Stimulated activated naive CD8-positive, alpha-beta T cell treated with anti-CD3 and anti-CD28 coated beads, Interleukin-15, amount 100 ng/mL, for 72 hours (primary cell): ENCODE measurements at regions not wholly inside any gene's neighbourhood (a gene's known extent, or its start where the extent isn't known, plus 50 kb on each side); places are given as distances from the start of the nearest gene placed in this dataset.
"Not testable (repeated sequence)": the region's sequence is repeated elsewhere in the genome, so short reads cannot be mapped to it uniquely, and the experiment has no call there.

Experiments used
- ATAC-seq: fragments of 150-1000 bp; cut with Tn5 transposase; 2 replicates; pipeline ENCODE4 v1.10.0; 2021; ENCODE audit warnings: mild to moderate bottlenecking, moderate library complexity
- DNase-seq, 2 donors: peaks; one replicate each; pipeline ENCODE4 v3.0.0; 2021 to 2022
- H3K27ac Mint-ChIP-seq, 2 donors: one replicate each; pipeline ENCODE4 v1.8.0; 2022; ENCODE audit warnings: mild to moderate bottlenecking in 2 of 2, mixed read lengths in 2 of 2, moderate library complexity in 2 of 2
- H3K27me3 Mint-ChIP-seq: one replicate; pipeline ENCODE4 v1.8.0; 2022; ENCODE audit warnings: mixed read lengths
- H3K4me1 Mint-ChIP-seq: one replicate; pipeline ENCODE4 v1.8.0; 2022; ENCODE audit warnings: mild to moderate bottlenecking, mixed read lengths
- H3K4me3 Mint-ChIP-seq, 2 donors: one replicate each; pipeline ENCODE4 v1.8.0; 2022; ENCODE audit warnings: mild to moderate bottlenecking in 2 of 2, mixed read lengths in 2 of 2, moderate library complexity in 1 of 2
- H3K9me3 Mint-ChIP-seq, 2 donors: one replicate each; pipeline ENCODE4 v1.8.0; 2022; ENCODE audit warnings: mixed read lengths in 2 of 2

GRCh38 chrX:138034136-138034535, 468.2 kb downstream of the ZIC3 start:
- Mint-ChIP-seq H3K27ac (no peak overlapping the region), H3K4me3 (no peak overlapping the region), H3K4me1 (no peaks in the 10 kb centered on the region), H3K9me3 (no peaks in the 10 kb centered on the region), H3K27me3 (no peaks in the 10 kb centered on the region)
- ATAC-seq (no peak), DNase-seq (no peak)

GRCh38 chrX:138037548-138037947, 471.6 kb downstream of the ZIC3 start:
- Mint-ChIP-seq H3K27me3 (no peaks in the 10 kb centered on the region), H3K4me3 (no peak overlapping the region), H3K4me1 (no peaks in the 10 kb centered on the region), H3K27ac (no peak overlapping the region), H3K9me3 (peaks cover 0 to 10% of the 10 kb centered on the region in 2 donors)
- ATAC-seq: no peak
- no peak for DNase-seq

GRCh38 chrX:138057883-138058282, 492.0 kb downstream of the ZIC3 start:
- H3K27me3 Mint-ChIP-seq: no peaks in the 10 kb centered on the region
- no peaks in the 10 kb centered on the region for H3K4me1 Mint-ChIP-seq
- H3K27ac Mint-ChIP-seq: no peak overlapping the region
- H3K9me3 Mint-ChIP-seq: no peaks in the 10 kb centered on the region
- H3K4me3 Mint-ChIP-seq: no peak overlapping the region
- DNase-seq (no peak), ATAC-seq (no peak)

- no peak for ATAC-seq
- no peaks in the 10 kb centered on the region for H3K27me3 Mint-ChIP-seq
- no peaks in the 10 kb centered on the region for H3K4me1 Mint-ChIP-seq
- no peak overlapping the region for H3K27ac Mint-ChIP-seq
- H3K9me3 Mint-ChIP-seq: no peaks in the 10 kb centered on the region
- no peak overlapping the region for H3K4me3 Mint-ChIP-seq
- no peak for DNase-seq
These were observed 493.0 kb downstream of the ZIC3 start for GRCh38 chrX:138058931-138059330.

- DNase-seq: no peak
- H3K4me3 Mint-ChIP-seq: no peak overlapping the region
- H3K4me1 Mint-ChIP-seq: no peaks in the 10 kb centered on the region
- no peaks in the 10 kb centered on the region for H3K27me3 Mint-ChIP-seq
- no peaks in the 10 kb centered on the region for H3K9me3 Mint-ChIP-seq
- no peak for ATAC-seq
- H3K27ac Mint-ChIP-seq: no peak overlapping the region
These were observed 501.5 kb downstream of the ZIC3 start for GRCh38 chrX:138067415-138067814.

- Mint-ChIP-seq H3K27me3 (no peaks in the 10 kb centered on the region), H3K4me1 (no peaks in the 10 kb centered on the region), H3K4me3 (no peak overlapping the region), H3K9me3 (no peaks in the 10 kb centered on the region), H3K27ac (no peak overlapping the region)
- no peak for ATAC-seq
- DNase-seq: no peak
These were observed 507.7 kb downstream of the ZIC3 start for GRCh38 chrX:138073626-138074025.

- Mint-ChIP-seq H3K4me3 (no peak overlapping the region), H3K27me3 (peaks cover 7% of the 10 kb centered on the region), H3K9me3 (peaks cover 0 to 7% of the 10 kb centered on the region in 2 donors), H3K27ac (no peak overlapping the region), H3K4me1 (no peaks in the 10 kb centered on the region)
- ATAC-seq (no peak), DNase-seq (no peak)
These were observed 516.3 kb downstream of the ZIC3 start for GRCh38 chrX:138082251-138082650.

GRCh38 chrX:138082896-138083295, 517.0 kb downstream of the ZIC3 start:
- no peak for DNase-seq
- Mint-ChIP-seq H3K4me3 (no peak overlapping the region), H3K27ac (no peak overlapping the region), H3K4me1 (no peaks in the 10 kb centered on the region), H3K27me3 (peaks cover 7% of the 10 kb centered on the region), H3K9me3 (peaks cover 0 to 7% of the 10 kb centered on the region in 2 donors)
- ATAC-seq: no peak

GRCh38 chrX:138110910-138111309, 545.0 kb downstream of the ZIC3 start:
- not testable (repeated sequence) for H3K4me1 Mint-ChIP-seq, H3K9me3 Mint-ChIP-seq, ATAC-seq, H3K4me3 Mint-ChIP-seq, DNase-seq, H3K27me3 Mint-ChIP-seq, H3K27ac Mint-ChIP-seq

GRCh38 chrX:138127314-138127713, 561.4 kb downstream of the ZIC3 start:
- DNase-seq (no peak), ATAC-seq (no peak)
- no peaks in the 10 kb centered on the region for H3K4me1 Mint-ChIP-seq
- no peak overlapping the region for H3K27ac Mint-ChIP-seq
- H3K27me3 Mint-ChIP-seq: no peaks in the 10 kb centered on the region
- no peak overlapping the region for H3K4me3 Mint-ChIP-seq
- no peaks in the 10 kb centered on the region for H3K9me3 Mint-ChIP-seq

GRCh38 chrX:138128027-138128671, 562.2 kb downstream of the ZIC3 start:
- no peak overlapping the region for H3K27ac Mint-ChIP-seq
- ATAC-seq: peak; percentile 66
- H3K9me3 Mint-ChIP-seq: no peaks in the 10 kb centered on the region
- H3K4me3 Mint-ChIP-seq: no peak overlapping the region
- peak in 1 of 2 donors; percentile 8 for DNase-seq
- H3K27me3 Mint-ChIP-seq: no peaks in the 10 kb centered on the region
- no peaks in the 10 kb centered on the region for H3K4me1 Mint-ChIP-seq

- ATAC-seq: no peak
- Mint-ChIP-seq H3K27ac (no peak overlapping the region), H3K4me1 (no peaks in the 10 kb centered on the region), H3K27me3 (no peaks in the 10 kb centered on the region), H3K4me3 (no peak overlapping the region), H3K9me3 (no peaks in the 10 kb centered on the region)
- DNase-seq: no peak
These were observed 560.8 kb downstream of the FGF13 start for GRCh38 chrX:138150709-138151108.

GRCh38 chrX:138157850-138158249, 553.7 kb downstream of the FGF13 start:
- ATAC-seq: no peak
- Mint-ChIP-seq H3K27ac (no peak overlapping the region), H3K4me3 (no peak overlapping the region), H3K9me3 (no peaks in the 10 kb centered on the region), H3K4me1 (no peaks in the 10 kb centered on the region), H3K27me3 (no peaks in the 10 kb centered on the region)
- DNase-seq: no peak

GRCh38 chrX:138191998-138192397, 519.5 kb downstream of the FGF13 start:
- no peaks in the 10 kb centered on the region for H3K27me3 Mint-ChIP-seq
- no peak overlapping the region for H3K27ac Mint-ChIP-seq
- DNase-seq (peak in 1 of 2 donors; percentile 0), ATAC-seq (no peak)
- H3K9me3 Mint-ChIP-seq: no peaks in the 10 kb centered on the region
- H3K4me3 Mint-ChIP-seq: no peak overlapping the region
- no peaks in the 10 kb centered on the region for H3K4me1 Mint-ChIP-seq

- Mint-ChIP-seq H3K27me3 (no peaks in the 10 kb centered on the region), H3K4me1 (no peaks in the 10 kb centered on the region), H3K27ac (no peak overlapping the region), H3K9me3 (peaks cover 5 to 9% of the 10 kb centered on the region in 2 donors), H3K4me3 (no peak overlapping the region)
- DNase-seq (no peak), ATAC-seq (no peak)
These were observed 481.8 kb downstream of the FGF13 start for GRCh38 chrX:138229718-138230117.

GRCh38 chrX:138240266-138240665, 471.3 kb downstream of the FGF13 start:
- Mint-ChIP-seq H3K9me3 (no peaks in the 10 kb centered on the region), H3K27ac (no peak overlapping the region), H3K27me3 (no peaks in the 10 kb centered on the region), H3K4me1 (no peaks in the 10 kb centered on the region), H3K4me3 (no peak overlapping the region)
- DNase-seq (no peak), ATAC-seq (no peak)

GRCh38 chrX:138254001-138254400, 457.5 kb downstream of the FGF13 start:
- DNase-seq (no peak), ATAC-seq (no peak)
- Mint-ChIP-seq H3K4me1 (no peaks in the 10 kb centered on the region), H3K9me3 (peaks cover 0 to 5% of the 10 kb centered on the region in 2 donors), H3K4me3 (no peak overlapping the region), H3K27me3 (no peaks in the 10 kb centered on the region), H3K27ac (no peak overlapping the region)
